ENCODE measurements at regions not wholly inside any gene's neighbourhood (a gene's known extent, or its start where the extent isn't known, plus 50 kb on each side); places are given as distances from the start of the nearest gene placed in this dataset.

GRCh38 chr13:65453982-65454381, 1776.2 kb downstream of the PCDH9 start:
- TF ChIP-seq CTCF (IDR thresholded peaks at IDR 0.05; ENCODE audit: poor library complexity) (no peak), EZH2phosphoT487 (IDR thresholded peaks at IDR 0.05; ENCODE audit: low read depth, severe bottlenecking, unreplicated experiment) (no peak), EZH2 (IDR thresholded peaks at IDR 0.05; ENCODE audit: borderline replicate concordance) (no peak)

All from hepatocyte (in vitro differentiated cells).